Muscle of leg (tissue), 3 donors: ENCODE measurements at regions not wholly inside any gene's neighbourhood (a gene's known extent, or its start where the extent isn't known, plus 50 kb on each side); places are given as distances from the start of the nearest gene placed in this dataset.
A peak's percentile ranks its signal among the peaks of the same experiment; 100 is the strongest.
"Not testable (repeated sequence)": the region's sequence is repeated elsewhere in the genome, so short reads cannot be mapped to it uniquely, and the experiment has no call there.

Experiments used
- DNase-seq: peaks from one replicate; pipeline ENCODE4 v3.0.0; 2013
- H3K27ac ChIP-seq: one replicate; pipeline ENCODE4 v1.5.1; 2013; ENCODE audit warnings: mild to moderate bottlenecking, low read length, control low read depth
- H3K27me3 ChIP-seq: one replicate; pipeline ENCODE4 v1.6.1; 2013; ENCODE audit warnings: low read length; ENCODE audit not compliant: control insufficient read depth, insufficient read depth
- H3K36me3 ChIP-seq: one replicate; pipeline ENCODE4 v1.6.1; 2013; ENCODE audit warnings: low read length; ENCODE audit not compliant: control insufficient read depth, insufficient read depth
- H3K4me1 ChIP-seq: one replicate; pipeline ENCODE4 v1.6.1; 2013; ENCODE audit warnings: low read length; ENCODE audit not compliant: control insufficient read depth, insufficient read depth
- H3K4me3 ChIP-seq: one replicate; pipeline ENCODE4 v1.5.1; 2013; ENCODE audit warnings: low read length, control low read depth
- H3K9me3 ChIP-seq: replicated peaks from 2 replicates; pipeline ENCODE4 v1.6.1; 2013; ENCODE audit warnings: low read depth, low read length; ENCODE audit not compliant: control insufficient read depth
- WGBS: methylation state at CpG from one replicate; pipeline ENCODE4 v1.1.5; 2013; ENCODE audit warnings: missing lambda C conversion rate; ENCODE audit not compliant: insufficient coverage; 5-methylcytosine and 5-hydroxymethylcytosine counted together

GRCh38 chr3:89740080-89740880 lies 632.9 kb downstream of the EPHA3 start:
- H3K9me3 ChIP-seq: no peaks in the 10 kb centered on the region
- H3K4me3 ChIP-seq: no peak overlapping the region
- DNase-seq: peak; percentile 76
- no peaks in the 10 kb centered on the region for H3K36me3 ChIP-seq
- no peak overlapping the region for H3K27ac ChIP-seq
- WGBS: no CpG with 5 or more reads among the region's 1 CpG
- H3K4me1 ChIP-seq: no peaks in the 10 kb centered on the region
- H3K27me3 ChIP-seq: no peaks in the 10 kb centered on the region

GRCh38 chr3:89740881-89741177 lies 633.4 kb downstream of the EPHA3 start:
- no peak for DNase-seq
- no peak overlapping the region for H3K27ac ChIP-seq
- H3K27me3 ChIP-seq: no peaks in the 10 kb centered on the region
- H3K9me3 ChIP-seq: no peaks in the 10 kb centered on the region
- no peaks in the 10 kb centered on the region for H3K4me1 ChIP-seq
- no peak overlapping the region for H3K4me3 ChIP-seq
- no peaks in the 10 kb centered on the region for H3K36me3 ChIP-seq

- no peaks in the 10 kb centered on the region for H3K36me3 ChIP-seq
- H3K4me1 ChIP-seq: no peaks in the 10 kb centered on the region
- no peaks in the 10 kb centered on the region for H3K27me3 ChIP-seq
- WGBS: no CpG with 5 or more reads among the region's 2 CpGs
- no peak overlapping the region for H3K4me3 ChIP-seq
- no peaks in the 10 kb centered on the region for H3K9me3 ChIP-seq
- DNase-seq: no peak
- no peak overlapping the region for H3K27ac ChIP-seq
Observed at GRCh38 chr3:89742546-89742945, 635.1 kb downstream of the EPHA3 start.

- WGBS: 86% methylated on average over 22 of the region's 24 CpGs
- H3K36me3 ChIP-seq, H3K27me3 ChIP-seq, DNase-seq, H3K9me3 ChIP-seq, H3K4me1 ChIP-seq, H3K27ac ChIP-seq, H3K4me3 ChIP-seq: not testable (repeated sequence)
Observed at GRCh38 chr3:89747541-89748278, 640.3 kb downstream of the EPHA3 start.

- Histone ChIP-seq H3K27me3 (no peaks in the 10 kb centered on the region), H3K9me3 (no peaks in the 10 kb centered on the region), H3K27ac (no peak overlapping the region), H3K36me3 (no peaks in the 10 kb centered on the region), H3K4me3 (no peak overlapping the region), H3K4me1 (no peaks in the 10 kb centered on the region)
- no peak for DNase-seq
- 82% methylated on average over 1 of the region's 1 CpG for WGBS
Observed at GRCh38 chr3:89762405-89762804, 655.0 kb downstream of the EPHA3 start.

- peaks cover 3% of the 10 kb centered on the region for H3K4me1 ChIP-seq
- H3K27me3 ChIP-seq: no peaks in the 10 kb centered on the region
- 34% methylated on average over 3 of the region's 4 CpGs for WGBS
- no peaks in the 10 kb centered on the region for H3K36me3 ChIP-seq
- peak; percentile 55 for DNase-seq
- no peaks in the 10 kb centered on the region for H3K9me3 ChIP-seq
- no peak overlapping the region for H3K4me3 ChIP-seq
- no peak overlapping the region for H3K27ac ChIP-seq
Observed at GRCh38 chr3:89783341-89783927, 676.0 kb downstream of the EPHA3 start.

- WGBS: 0% methylated on average over 1 of the region's 5 CpGs
- peak overlapping the region; percentile 74 for H3K27ac ChIP-seq
Observed at GRCh38 chr3:89787485-89787884, 680.1 kb downstream of the EPHA3 start.

GRCh38 chr3:89787979-89788378 lies 680.6 kb downstream of the EPHA3 start:
- Histone ChIP-seq H3K4me3 (no peak overlapping the region), H3K9me3 (no peaks in the 10 kb centered on the region), H3K4me1 (peaks cover 3% of the 10 kb centered on the region), H3K27ac (peak overlapping the region; percentile 74), H3K36me3 (no peaks in the 10 kb centered on the region), H3K27me3 (no peaks in the 10 kb centered on the region)
- peak; percentile 88 for DNase-seq
- WGBS: no CpG with 5 or more reads among the region's 1 CpG

More at GRCh38 chr3:89787485-89787884, 680.1 kb downstream of the EPHA3 start:
- Histone ChIP-seq H3K36me3 (no peaks in the 10 kb centered on the region), H3K4me1 (peaks cover 3% of the 10 kb centered on the region), H3K9me3 (no peaks in the 10 kb centered on the region), H3K27me3 (no peaks in the 10 kb centered on the region), H3K4me3 (no peak overlapping the region)
- peak; percentile 99 for DNase-seq

- DNase-seq: no peak
- Histone ChIP-seq H3K36me3 (no peaks in the 10 kb centered on the region), H3K27ac (no peak overlapping the region), H3K27me3 (no peaks in the 10 kb centered on the region), H3K4me3 (no peak overlapping the region), H3K4me1 (no peaks in the 10 kb centered on the region), H3K9me3 (no peaks in the 10 kb centered on the region)
- no CpG with 5 or more reads among the region's 3 CpGs for WGBS
Observed at GRCh38 chr3:89795506-89795905, 688.1 kb downstream of the EPHA3 start.

GRCh38 chr3:89802881-89803280 lies 695.5 kb downstream of the EPHA3 start:
- H3K27me3 ChIP-seq: no peaks in the 10 kb centered on the region

More at GRCh38 chr3:89802881-89803280, 695.5 kb downstream of the EPHA3 start:
- Histone ChIP-seq H3K4me3 (no peak overlapping the region), H3K9me3 (no peaks in the 10 kb centered on the region), H3K4me1 (no peaks in the 10 kb centered on the region), H3K27ac (no peak overlapping the region), H3K36me3 (no peaks in the 10 kb centered on the region)
- no peak for DNase-seq
